GM18873 (cell line): ENCODE measurements at regions not wholly inside any gene's neighbourhood (a gene's known extent, or its start where the extent isn't known, plus 50 kb on each side); places are given as distances from the start of the nearest gene placed in this dataset.
"Not testable (repeated sequence)": the region's sequence is repeated elsewhere in the genome, so short reads cannot be mapped to it uniquely, and the experiment has no call there.

Source experiments
- ATAC-seq: cut with Tn5 transposase; IDR thresholded peaks from one replicate; pipeline ENCODE4 v1.9.1; 2021; ENCODE audit warnings: mild to moderate bottlenecking, moderate library complexity, moderate number of reproducible peaks; ENCODE audit not compliant: unreplicated experiment, low FRiP score

- ATAC-seq = no peak
Measured at GRCh38 chr1:101365878-101366277, 129.1 kb downstream of the S1PR1 start.

GRCh38 chr1:101366513-101367215 lies 129.8 kb downstream of the S1PR1 start:
- no peak for ATAC-seq

GRCh38 chr1:101367630-101368029 lies 130.8 kb downstream of the S1PR1 start:
- no peak for ATAC-seq

GRCh38 chr1:101370488-101370887 lies 133.7 kb downstream of the S1PR1 start:
- no peak for ATAC-seq

- peak; percentile 95 for ATAC-seq
Measured at GRCh38 chr1:101371259-101371658, 134.4 kb downstream of the S1PR1 start.

GRCh38 chr1:101373570-101373969 lies 136.8 kb downstream of the S1PR1 start:
- no peak for ATAC-seq

GRCh38 chr1:101375448-101375847 lies 138.6 kb downstream of the S1PR1 start:
- not testable (repeated sequence) for ATAC-seq

- no peak for ATAC-seq
Measured at GRCh38 chr1:101376121-101377083, 139.6 kb downstream of the S1PR1 start.

- ATAC-seq = no peak
Measured at GRCh38 chr1:101377084-101377835, 140.4 kb downstream of the S1PR1 start.

GRCh38 chr1:101379037-101379436 lies 142.2 kb downstream of the S1PR1 start:
- ATAC-seq = no peak

- ATAC-seq = peak; percentile 96
Measured at GRCh38 chr1:101379950-101380349, 143.1 kb downstream of the S1PR1 start.

GRCh38 chr1:101382135-101382534 lies 145.3 kb downstream of the S1PR1 start:
- no peak for ATAC-seq

- peak; percentile 81 for ATAC-seq
Measured at GRCh38 chr1:101388904-101389546, 152.2 kb downstream of the S1PR1 start.

- no peak for ATAC-seq
Measured at GRCh38 chr1:101389547-101389929, 152.7 kb downstream of the S1PR1 start.

- ATAC-seq = no peak
Measured at GRCh38 chr1:101392552-101392951, 155.7 kb downstream of the S1PR1 start.

GRCh38 chr1:101394041-101394440 lies 157.2 kb downstream of the S1PR1 start:
- no peak for ATAC-seq

- no peak for ATAC-seq
Measured at GRCh38 chr1:101399222-101399621, 162.4 kb downstream of the S1PR1 start.

- ATAC-seq = no peak
Measured at GRCh38 chr1:101406271-101406670, 169.5 kb downstream of the S1PR1 start.

GRCh38 chr1:101406681-101407080 lies 169.9 kb downstream of the S1PR1 start:
- ATAC-seq = no peak

- peak; percentile 84 for ATAC-seq
Measured at GRCh38 chr1:101407505-101408211, 170.8 kb downstream of the S1PR1 start.
